ENCODE measurements at regions not wholly inside any gene's neighbourhood (a gene's known extent, or its start where the extent isn't known, plus 50 kb on each side); places are given as distances from the start of the nearest gene placed in this dataset.
A peak's percentile ranks its signal among the peaks of the same experiment; 100 is the strongest.

GRCh38 chr6:170035901-170036304 is 255.0 kb downstream of the DLL1 start:
- peak overlapping the region; percentile 15; the same call in 1 of the 2 replicates for H3K27ac ChIP-seq
- TF ChIP-seq, protein P1, sequence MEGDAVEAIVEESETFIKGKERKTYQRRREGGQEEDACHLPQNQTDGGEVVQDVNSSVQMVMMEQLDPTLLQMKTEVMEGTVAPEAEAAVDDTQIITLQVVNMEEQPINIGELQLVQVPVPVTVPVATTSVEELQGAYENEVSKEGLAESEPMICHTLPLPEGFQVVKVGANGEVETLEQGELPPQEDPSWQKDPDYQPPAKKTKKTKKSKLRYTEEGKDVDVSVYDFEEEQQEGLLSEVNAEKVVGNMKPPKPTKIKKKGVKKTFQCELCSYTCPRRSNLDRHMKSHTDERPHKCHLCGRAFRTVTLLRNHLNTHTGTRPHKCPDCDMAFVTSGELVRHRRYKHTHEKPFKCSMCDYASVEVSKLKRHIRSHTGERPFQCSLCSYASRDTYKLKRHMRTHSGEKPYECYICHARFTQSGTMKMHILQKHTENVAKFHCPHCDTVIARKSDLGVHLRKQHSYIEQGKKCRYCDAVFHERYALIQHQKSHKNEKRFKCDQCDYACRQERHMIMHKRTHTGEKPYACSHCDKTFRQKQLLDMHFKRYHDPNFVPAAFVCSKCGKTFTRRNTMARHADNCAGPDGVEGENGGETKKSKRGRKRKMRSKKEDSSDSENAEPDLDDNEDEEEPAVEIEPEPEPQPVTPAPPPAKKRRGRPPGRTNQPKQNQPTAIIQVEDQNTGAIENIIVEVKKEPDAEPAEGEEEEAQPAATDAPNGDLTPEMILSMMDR (conservative IDR thresholded peaks at IDR 0.05): no peak

GRCh38 chr6:170035044-170035443 is 255.8 kb downstream of the DLL1 start:
- no peak overlapping the region for H3K27ac ChIP-seq
- TF ChIP-seq, protein P1 (conservative IDR thresholded peaks at IDR 0.05): no peak

DNA sequence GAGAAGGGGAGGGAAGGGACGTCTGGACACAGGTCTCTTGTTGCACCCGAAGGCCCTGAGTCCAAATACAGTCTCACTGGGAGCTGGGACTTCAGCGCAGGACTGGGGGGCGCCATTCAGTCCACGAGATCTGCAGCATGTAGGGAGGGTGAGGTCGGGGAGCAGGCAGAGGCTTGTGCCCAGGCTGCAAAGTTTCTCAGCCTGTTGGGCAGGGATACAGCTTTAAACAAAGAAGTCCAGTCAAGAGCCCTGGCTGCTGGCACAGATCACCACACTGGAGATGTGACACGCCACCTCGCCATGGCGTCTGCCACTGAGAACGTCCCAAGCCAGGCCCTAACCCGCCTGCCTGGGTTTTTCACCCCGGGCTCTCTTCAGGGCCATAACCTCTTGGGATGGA is 256.6 kb downstream of the DLL1 start:
- TF ChIP-seq, protein P1 (conservative IDR thresholded peaks at IDR 0.05): no peak
- H3K27ac ChIP-seq: no peak overlapping the region

- no peak overlapping the region for H3K27ac ChIP-seq
- TF ChIP-seq, protein P1 (conservative IDR thresholded peaks at IDR 0.05): no peak
Observed at GRCh38 chr6:170033666-170034065, 257.2 kb downstream of the DLL1 start.

DNA sequence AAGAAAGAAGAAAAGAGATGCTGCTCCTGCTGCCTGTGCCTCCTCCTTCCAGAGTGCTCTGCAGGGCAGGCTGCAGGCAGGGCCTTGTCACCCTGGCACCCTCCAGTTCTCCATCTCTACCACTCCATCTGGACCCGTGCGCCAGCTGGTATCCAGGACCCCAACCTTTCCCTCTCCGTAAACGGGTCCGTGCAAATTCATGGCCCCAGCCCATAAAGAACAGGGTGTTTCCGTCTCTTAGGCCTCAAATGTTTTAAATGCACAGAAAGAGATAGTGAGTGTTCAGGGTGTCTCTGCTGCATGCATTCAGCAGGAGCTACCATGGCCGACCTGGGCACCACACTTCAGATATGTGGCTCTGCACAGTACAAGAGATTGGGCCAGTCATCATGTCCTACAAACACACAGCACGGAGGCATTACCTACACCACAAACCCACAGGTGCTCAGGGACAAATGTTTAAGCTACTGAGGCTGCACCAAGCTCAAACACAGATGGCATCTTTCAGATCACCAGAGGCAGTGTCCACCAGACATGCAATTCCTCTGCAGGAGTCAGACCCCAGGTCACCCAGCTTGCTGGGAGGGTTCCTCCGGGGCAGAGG is 258.1 kb downstream of the DLL1 start:
- TF ChIP-seq, protein P1 (conservative IDR thresholded peaks at IDR 0.05): no peak
- no peak overlapping the region for H3K27ac ChIP-seq

DNA sequence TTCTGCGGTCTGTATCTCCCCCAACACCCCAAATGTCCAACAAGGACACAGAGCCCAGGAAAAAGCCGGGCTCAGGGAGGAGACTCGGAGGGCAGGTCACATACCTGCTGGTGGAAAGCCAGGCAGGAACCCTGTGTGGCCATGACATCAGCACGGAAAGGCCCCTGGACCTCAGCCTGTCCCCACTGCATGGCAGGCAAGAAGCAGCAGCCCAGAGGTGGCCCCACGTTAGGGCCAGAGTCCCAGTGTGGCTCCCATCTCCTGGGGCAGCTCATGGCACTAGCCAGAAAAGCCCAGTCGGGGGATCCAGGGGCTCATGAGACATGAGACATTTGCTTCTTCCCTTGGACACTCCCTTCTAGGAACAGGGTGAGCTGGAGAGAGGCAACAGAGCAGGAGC is 258.7 kb downstream of the DLL1 start:
- H3K27ac ChIP-seq: no peak overlapping the region
- TF ChIP-seq, protein P1 (conservative IDR thresholded peaks at IDR 0.05): no peak

DNA sequence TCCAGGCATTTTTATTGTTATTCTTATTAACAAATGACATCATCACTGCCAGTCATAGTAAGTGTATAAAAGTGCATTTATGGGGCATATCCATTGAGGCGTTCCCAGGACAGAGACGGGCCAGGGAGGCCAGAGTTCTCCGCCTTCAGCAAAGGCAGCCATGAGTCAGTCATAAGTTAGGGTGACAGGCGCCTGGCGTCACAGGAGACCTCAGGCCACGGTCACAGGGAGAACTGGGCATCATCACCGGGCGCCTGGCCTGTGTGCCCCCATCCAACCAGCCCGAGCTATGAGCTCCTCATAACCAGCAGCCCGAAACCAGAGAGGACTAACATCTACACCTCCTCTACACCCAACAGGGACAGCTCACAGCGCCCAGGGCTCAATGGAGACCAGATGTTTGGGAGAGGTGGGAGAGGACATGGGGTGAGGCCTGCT is 259.2 kb downstream of the DLL1 start:
- TF ChIP-seq, protein P1 (conservative IDR thresholded peaks at IDR 0.05): no peak
- peak overlapping the region; percentile 60 for H3K27ac ChIP-seq
